Parathyroid adenoma (tissue), 2 donors: ENCODE measurements at regions not wholly inside any gene's neighbourhood (a gene's known extent, or its start where the extent isn't known, plus 50 kb on each side); places are given as distances from the start of the nearest gene placed in this dataset.

ENCODE experiments used
- H2AFZ ChIP-seq: fragments of 300-600 bp; sonication (generic); one replicate; pipeline ENCODE4 v1.7.0; 2017; ENCODE audit warnings: antibody characterized with exemption, mild to moderate bottlenecking
- H3K27ac ChIP-seq: fragments of 300-600 bp; sonication (generic); one replicate; pipeline ENCODE4 v1.7.0; 2017
- H3K27me3 ChIP-seq: fragments of 300-600 bp; sonication (generic); one replicate; pipeline ENCODE4 v1.7.0; 2017; ENCODE audit warnings: low read length; ENCODE audit not compliant: control insufficient read depth, insufficient read depth
- H3K36me3 ChIP-seq: fragments of 300-600 bp; sonication (generic); one replicate; pipeline ENCODE4 v1.7.0; 2017; ENCODE audit warnings: low read length; ENCODE audit not compliant: control insufficient read depth, insufficient read depth
- H3K4me1 ChIP-seq: fragments of 300-600 bp; sonication (generic); one replicate; pipeline ENCODE4 v1.7.0; 2017; ENCODE audit warnings: control low read depth
- H3K4me2 ChIP-seq: fragments of 300-600 bp; sonication (generic); one replicate; pipeline ENCODE4 v1.7.0; 2017; ENCODE audit warnings: low read length
- H3K4me3 ChIP-seq: fragments of 300-600 bp; sonication (generic); one replicate; pipeline ENCODE4 v1.7.0; 2017; ENCODE audit warnings: low read depth, low read length
- H3K79me2 ChIP-seq: fragments of 300-600 bp; sonication (generic); one replicate; pipeline ENCODE4 v1.7.0; 2017; ENCODE audit warnings: control low read depth
- H3K9ac ChIP-seq: fragments of 300-600 bp; sonication (generic); one replicate; pipeline ENCODE4 v1.7.0; 2017; ENCODE audit warnings: mild to moderate bottlenecking
- H3K9me3 ChIP-seq: fragments of 300-600 bp; sonication (generic); one replicate; pipeline ENCODE4 v1.7.0; 2017; ENCODE audit warnings: low read length; ENCODE audit not compliant: control insufficient read depth
- TF ChIP-seq, protein P1 (sequence below): fragments of 300-600 bp; sonication (generic); IDR thresholded peaks from one replicate; pipeline ENCODE4 v1.7.0; 2017; ENCODE audit warnings: antibody characterized with exemption, mild to moderate bottlenecking
- donor health status: primary hyperparathyroidism.

DNA sequence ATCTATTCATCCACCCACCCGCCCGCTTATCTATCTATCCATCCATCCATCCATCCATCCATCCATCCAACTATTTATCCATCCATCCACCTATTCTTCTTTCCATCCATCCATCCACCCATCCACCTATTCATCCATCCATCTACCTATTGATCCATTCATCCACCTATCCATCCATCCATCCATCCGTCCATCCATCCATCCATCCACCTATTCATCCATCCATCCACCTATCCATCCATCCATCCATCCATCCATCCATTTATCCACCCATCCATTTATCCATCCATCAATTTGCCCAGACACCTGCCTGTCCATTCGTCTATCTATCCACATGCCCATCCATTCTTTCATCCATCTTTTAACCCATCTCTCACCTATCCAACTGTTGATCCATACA, 71.1 kb upstream of the PMEPA1 start:
- Histone ChIP-seq H3K4me2 (no peak overlapping the region), H3K4me3 (no peak overlapping the region), H2AFZ (no peak overlapping the region), H3K9me3 (no peaks in the 10 kb centered on the region), H3K27ac (no peak overlapping the region), H3K79me2 (no peaks in the 10 kb centered on the region), H3K27me3 (no peaks in the 10 kb centered on the region), H3K9ac (no peak overlapping the region), H3K4me1 (no peaks in the 10 kb centered on the region), H3K36me3 (no peaks in the 10 kb centered on the region)
- TF ChIP-seq, protein P1, sequence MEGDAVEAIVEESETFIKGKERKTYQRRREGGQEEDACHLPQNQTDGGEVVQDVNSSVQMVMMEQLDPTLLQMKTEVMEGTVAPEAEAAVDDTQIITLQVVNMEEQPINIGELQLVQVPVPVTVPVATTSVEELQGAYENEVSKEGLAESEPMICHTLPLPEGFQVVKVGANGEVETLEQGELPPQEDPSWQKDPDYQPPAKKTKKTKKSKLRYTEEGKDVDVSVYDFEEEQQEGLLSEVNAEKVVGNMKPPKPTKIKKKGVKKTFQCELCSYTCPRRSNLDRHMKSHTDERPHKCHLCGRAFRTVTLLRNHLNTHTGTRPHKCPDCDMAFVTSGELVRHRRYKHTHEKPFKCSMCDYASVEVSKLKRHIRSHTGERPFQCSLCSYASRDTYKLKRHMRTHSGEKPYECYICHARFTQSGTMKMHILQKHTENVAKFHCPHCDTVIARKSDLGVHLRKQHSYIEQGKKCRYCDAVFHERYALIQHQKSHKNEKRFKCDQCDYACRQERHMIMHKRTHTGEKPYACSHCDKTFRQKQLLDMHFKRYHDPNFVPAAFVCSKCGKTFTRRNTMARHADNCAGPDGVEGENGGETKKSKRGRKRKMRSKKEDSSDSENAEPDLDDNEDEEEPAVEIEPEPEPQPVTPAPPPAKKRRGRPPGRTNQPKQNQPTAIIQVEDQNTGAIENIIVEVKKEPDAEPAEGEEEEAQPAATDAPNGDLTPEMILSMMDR, result no peak

DNA sequence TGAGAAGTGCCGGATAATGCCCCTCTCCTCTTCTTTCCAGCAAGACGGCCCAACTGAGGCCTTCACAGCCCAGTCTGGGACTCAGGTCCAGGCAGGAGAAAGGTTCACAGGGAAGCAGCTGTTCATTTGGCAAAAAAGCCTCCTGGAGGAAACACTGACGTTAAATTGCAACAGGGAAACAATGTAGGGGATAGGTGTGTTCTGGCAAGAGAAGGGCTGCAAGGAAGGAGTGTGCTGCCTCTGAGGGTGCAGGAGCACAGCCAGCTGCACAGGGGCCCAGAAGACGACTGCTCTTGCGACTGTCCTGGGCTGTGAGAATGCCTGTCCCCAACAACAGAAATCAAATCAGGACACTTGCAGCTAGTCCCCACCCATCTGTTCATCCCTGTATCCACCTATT, 70.6 kb upstream of the PMEPA1 start:
- Histone ChIP-seq H3K9me3 (no peaks in the 10 kb centered on the region), H2AFZ (no peak overlapping the region), H3K4me1 (no peaks in the 10 kb centered on the region), H3K4me2 (no peak overlapping the region), H3K27me3 (no peaks in the 10 kb centered on the region), H3K4me3 (no peak overlapping the region), H3K36me3 (no peaks in the 10 kb centered on the region), H3K27ac (no peak overlapping the region), H3K9ac (no peak overlapping the region), H3K79me2 (no peaks in the 10 kb centered on the region)
- TF ChIP-seq, protein P1, result no peak

DNA sequence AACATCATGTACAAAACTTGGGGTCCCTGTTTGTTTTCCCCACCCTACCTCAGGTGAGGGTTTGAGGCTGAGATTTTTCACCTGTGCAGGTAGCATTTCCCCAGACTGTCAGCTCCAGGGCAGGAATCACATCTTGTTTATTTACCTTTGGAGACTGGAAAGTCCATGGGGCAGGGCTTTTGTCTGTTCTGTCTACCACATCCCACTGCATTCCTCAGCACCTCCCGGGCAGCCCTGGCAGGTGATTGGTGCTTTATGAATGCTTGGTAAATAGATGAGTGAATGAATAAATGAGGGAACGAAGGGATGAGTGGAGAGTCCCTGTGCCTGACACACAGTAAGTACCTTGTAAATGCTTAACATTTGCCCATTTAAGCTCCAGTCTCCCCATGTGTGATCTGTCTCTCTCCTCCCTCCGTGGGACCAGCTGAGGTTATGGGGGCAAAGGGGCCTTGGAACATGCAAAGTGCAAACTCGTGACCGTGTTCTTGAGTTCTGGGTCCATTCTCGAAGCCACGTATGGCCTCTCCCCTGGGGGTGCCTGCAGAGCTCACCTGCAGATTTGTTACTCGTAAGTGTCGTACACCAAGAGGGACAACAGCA, 69.7 kb upstream of the PMEPA1 start:
- Histone ChIP-seq H3K27me3 (no peaks in the 10 kb centered on the region), H3K4me1 (no peaks in the 10 kb centered on the region), H3K4me2 (no peak overlapping the region), H3K36me3 (no peaks in the 10 kb centered on the region), H3K27ac (no peak overlapping the region), H3K4me3 (no peak overlapping the region), H3K9ac (no peak overlapping the region), H2AFZ (no peak overlapping the region), H3K9me3 (no peaks in the 10 kb centered on the region), H3K79me2 (no peaks in the 10 kb centered on the region)
- TF ChIP-seq, protein P1, result no peak

DNA sequence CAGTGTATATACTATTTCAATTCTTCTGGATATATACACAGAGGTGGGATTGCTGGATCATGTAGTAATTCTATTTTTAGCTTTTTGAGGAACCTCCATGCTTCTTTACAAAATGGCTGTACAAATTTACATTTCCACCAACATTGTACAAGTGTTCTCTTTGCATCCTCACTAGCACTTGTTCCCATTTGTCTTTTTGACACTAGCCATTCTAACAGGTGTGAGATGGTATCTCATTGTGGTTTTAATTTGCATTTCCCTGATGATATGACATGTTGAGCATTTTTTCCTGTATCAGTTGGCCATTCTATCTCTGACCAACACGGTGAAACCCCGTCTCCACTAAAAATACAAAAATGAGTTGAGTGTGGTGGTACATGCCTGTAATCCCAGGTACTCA, 68.1 kb upstream of the PMEPA1 start:
- TF ChIP-seq, protein P1, result no peak
- Histone ChIP-seq H3K79me2 (no peaks in the 10 kb centered on the region), H3K4me3 (no peak overlapping the region), H3K9me3 (no peaks in the 10 kb centered on the region), H3K4me1 (no peaks in the 10 kb centered on the region), H3K36me3 (no peaks in the 10 kb centered on the region), H3K9ac (no peak overlapping the region), H3K27me3 (no peaks in the 10 kb centered on the region), H2AFZ (no peak overlapping the region), H3K27ac (no peak overlapping the region), H3K4me2 (no peak overlapping the region)

DNA sequence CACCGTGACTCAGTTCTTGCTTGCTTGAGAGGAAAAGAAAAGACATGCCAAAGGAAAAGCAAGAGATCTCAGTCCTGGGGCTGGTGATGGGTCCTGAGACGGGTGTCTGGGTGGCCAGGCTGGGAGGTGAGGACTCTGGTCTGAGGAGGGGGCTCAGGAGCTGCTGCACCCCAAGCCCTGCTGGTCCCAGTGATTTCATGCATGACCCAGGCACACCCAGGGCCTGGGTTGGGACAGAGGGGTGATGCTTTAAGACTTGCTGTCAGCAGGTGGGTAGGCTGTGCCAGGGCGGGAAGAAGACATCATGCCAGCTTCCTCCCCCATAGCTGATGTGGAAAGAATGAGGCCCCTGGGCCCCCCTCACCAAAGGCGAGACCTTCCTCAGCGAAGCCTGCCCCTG, 65.1 kb upstream of the PMEPA1 start:
- TF ChIP-seq, protein P1, result no peak
- no peak overlapping the region for H3K9ac ChIP-seq
- H3K79me2 ChIP-seq, result no peaks in the 10 kb centered on the region
- no peak overlapping the region for H3K27ac ChIP-seq
- no peaks in the 10 kb centered on the region for H3K4me1 ChIP-seq
- no peak overlapping the region for H3K4me2 ChIP-seq
- H3K27me3 ChIP-seq, result no peaks in the 10 kb centered on the region
- no peak overlapping the region for H2AFZ ChIP-seq
- no peaks in the 10 kb centered on the region for H3K36me3 ChIP-seq
- H3K4me3 ChIP-seq, result no peak overlapping the region
- H3K9me3 ChIP-seq, result no peaks in the 10 kb centered on the region
